Fibroblast of lung (primary cell): ENCODE measurements at regions not wholly inside any gene's neighbourhood (a gene's known extent, or its start where the extent isn't known, plus 50 kb on each side); places are given as distances from the start of the nearest gene placed in this dataset.

Source experiments
- DNase-seq, 2 donors: peaks; one replicate each; pipeline versions ENCODE4 v3.0.0 to v3.0.0-alpha.2; 2010; ENCODE audit warnings: low read depth in 2 of 2
- H2AFZ ChIP-seq: 2 replicates; pipeline ENCODE4 v1.5.1; 2012; ENCODE audit warnings: low read length, control low read depth, inconsistent platforms
- H3K27ac ChIP-seq: 2 replicates; pipeline ENCODE4 v1.5.1; 2011; ENCODE audit warnings: low read length, control low read depth; ENCODE audit not compliant: insufficient read depth
- H3K27me3 ChIP-seq: 2 replicates; pipeline ENCODE4 v1.5.1; 2011; ENCODE audit warnings: mild to moderate bottlenecking, low read length; ENCODE audit not compliant: control insufficient read depth, insufficient read depth
- H3K36me3 ChIP-seq: 2 replicates; pipeline ENCODE4 v1.5.1; 2011; ENCODE audit warnings: low read length; ENCODE audit not compliant: control insufficient read depth, insufficient read depth
- H3K4me1 ChIP-seq: 2 replicates; pipeline ENCODE4 v1.5.1; 2011; ENCODE audit warnings: low read length; ENCODE audit not compliant: control insufficient read depth, insufficient read depth; ENCODE audit errors: extremely low read depth
- H3K4me2 ChIP-seq: 2 replicates; pipeline ENCODE4 v1.5.1; 2011; ENCODE audit warnings: low read length, control low read depth; ENCODE audit not compliant: insufficient read depth; ENCODE audit errors: extremely low read depth
- H3K4me3 ChIP-seq, 4 experiments: fragments of 200-600 bp in 1 of 4; sonication (generic) in 1 of 4; replicated peaks in 1 of 4; 2 replicates each; pipeline ENCODE4 v1.5.1; 2011 to 2016; ENCODE audit warnings: low read length in 4 of 4, low read depth in 3 of 4, mild to moderate bottlenecking in 3 of 4, control low read depth in 2 of 4, inconsistent platforms in 1 of 4, mixed read lengths in 1 of 4; ENCODE audit not compliant: insufficient read depth in 1 of 4; ENCODE audit errors: control extremely low read depth in 1 of 4
- H3K79me2 ChIP-seq: 2 replicates; pipeline ENCODE4 v1.5.1; 2012; ENCODE audit warnings: mild to moderate bottlenecking, low read length, inconsistent platforms; ENCODE audit not compliant: control insufficient read depth, insufficient read depth
- H3K9ac ChIP-seq: 2 replicates; pipeline ENCODE4 v1.5.1; 2011; ENCODE audit warnings: mild to moderate bottlenecking, low read length, control low read depth; ENCODE audit not compliant: insufficient read depth
- H3K9me3 ChIP-seq: 2 replicates; pipeline ENCODE4 v1.5.1; 2012; ENCODE audit warnings: low read depth, low read length; ENCODE audit not compliant: control insufficient read depth, insufficient read depth
- H4K20me1 ChIP-seq: 2 replicates; pipeline ENCODE4 v1.5.1; 2011; ENCODE audit warnings: low read length; ENCODE audit not compliant: control insufficient read depth, insufficient read depth; ENCODE audit errors: extremely low read depth
- EZH2 ChIP-seq: IDR thresholded peaks from 2 replicates; pipeline ENCODE4 v1.5.1; 2012; ENCODE audit warnings: low read length, control low read depth, mild to moderate bottlenecking; ENCODE audit errors: missing control alignments
- TF ChIP-seq, protein P1 (sequence below), 2 donors: IDR thresholded peaks in 1 of 2; conservative IDR thresholded peaks in 1 of 2; 1 replicate in 1 of 2; 2 replicates in 1 of 2; pipeline ENCODE4 v1.5.1; 2011 to 2012; ENCODE audit warnings: low read length in 2 of 2, control low read depth in 1 of 2, inconsistent platforms in 1 of 2, low read depth in 1 of 2, mild to moderate bottlenecking in 1 of 2

DNA sequence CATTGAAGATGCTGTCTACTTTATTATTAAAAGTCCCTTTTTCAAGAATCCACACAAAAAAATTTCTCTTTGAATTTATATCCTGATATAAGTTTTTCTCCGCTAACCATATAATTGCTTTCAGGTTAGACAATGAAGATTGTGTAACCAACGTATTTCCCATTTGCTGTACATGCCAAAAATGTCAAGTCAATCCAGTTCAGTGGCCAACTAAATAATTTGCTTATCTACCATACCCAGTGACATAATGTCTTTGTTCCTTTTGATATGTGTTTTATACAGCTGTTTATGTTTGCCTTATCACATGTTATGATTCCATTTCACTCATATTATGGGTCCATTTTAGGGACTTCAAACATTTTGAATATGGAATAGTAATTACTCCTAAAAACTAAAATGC lies 349.9 kb downstream of the EFNA5 start:
- H3K79me2 ChIP-seq: no peaks in the 10 kb centered on the region
- no peak overlapping the region for H3K4me2 ChIP-seq
- H2AFZ ChIP-seq: no peak overlapping the region
- no peak overlapping the region for H3K27ac ChIP-seq
- H3K4me1 ChIP-seq: no peaks in the 10 kb centered on the region
- H3K9me3 ChIP-seq: no peaks in the 10 kb centered on the region
- DNase-seq: no peak
- no peaks in the 10 kb centered on the region for H4K20me1 ChIP-seq
- H3K9ac ChIP-seq: no peak overlapping the region
- TF ChIP-seq, protein P1, sequence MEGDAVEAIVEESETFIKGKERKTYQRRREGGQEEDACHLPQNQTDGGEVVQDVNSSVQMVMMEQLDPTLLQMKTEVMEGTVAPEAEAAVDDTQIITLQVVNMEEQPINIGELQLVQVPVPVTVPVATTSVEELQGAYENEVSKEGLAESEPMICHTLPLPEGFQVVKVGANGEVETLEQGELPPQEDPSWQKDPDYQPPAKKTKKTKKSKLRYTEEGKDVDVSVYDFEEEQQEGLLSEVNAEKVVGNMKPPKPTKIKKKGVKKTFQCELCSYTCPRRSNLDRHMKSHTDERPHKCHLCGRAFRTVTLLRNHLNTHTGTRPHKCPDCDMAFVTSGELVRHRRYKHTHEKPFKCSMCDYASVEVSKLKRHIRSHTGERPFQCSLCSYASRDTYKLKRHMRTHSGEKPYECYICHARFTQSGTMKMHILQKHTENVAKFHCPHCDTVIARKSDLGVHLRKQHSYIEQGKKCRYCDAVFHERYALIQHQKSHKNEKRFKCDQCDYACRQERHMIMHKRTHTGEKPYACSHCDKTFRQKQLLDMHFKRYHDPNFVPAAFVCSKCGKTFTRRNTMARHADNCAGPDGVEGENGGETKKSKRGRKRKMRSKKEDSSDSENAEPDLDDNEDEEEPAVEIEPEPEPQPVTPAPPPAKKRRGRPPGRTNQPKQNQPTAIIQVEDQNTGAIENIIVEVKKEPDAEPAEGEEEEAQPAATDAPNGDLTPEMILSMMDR (conservative IDR thresholded peaks at IDR 0.05 in 1 of 2, IDR thresholded peaks at IDR 0.05 in 1 of 2; ENCODE audit: low read depth in 1 of 2, low read length in 2 of 2): no peak
- no peak for TF ChIP-seq EZH2
- no peak overlapping the region for H3K4me3 ChIP-seq
- H3K36me3 ChIP-seq: no peaks in the 10 kb centered on the region
- no peaks in the 10 kb centered on the region for H3K27me3 ChIP-seq

DNA sequence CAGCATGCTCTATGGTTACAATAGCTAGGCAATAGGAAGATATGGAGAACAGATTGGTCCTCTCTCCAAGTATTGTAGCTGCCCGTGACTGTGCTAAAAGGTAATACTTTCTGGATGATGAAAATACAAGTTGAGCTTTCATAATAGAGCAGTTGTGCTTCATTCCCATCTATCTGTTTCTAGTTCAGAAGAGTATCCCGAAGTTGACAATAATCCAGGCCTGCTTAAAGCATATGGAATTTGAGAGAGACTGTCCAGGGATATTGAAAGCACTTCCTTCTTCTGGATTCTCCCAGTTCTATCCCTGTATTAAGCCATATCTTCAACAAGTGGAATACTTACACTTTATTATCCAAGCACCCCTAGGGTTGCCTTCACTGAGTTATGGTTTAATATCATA lies 350.4 kb downstream of the EFNA5 start:
- TF ChIP-seq EZH2: no peak
- TF ChIP-seq, protein P1 (conservative IDR thresholded peaks at IDR 0.05 in 1 of 2, IDR thresholded peaks at IDR 0.05 in 1 of 2; ENCODE audit: low read depth in 1 of 2, low read length in 2 of 2): no peak
- no peak for DNase-seq
- no peak overlapping the region for H3K27ac ChIP-seq

DNA sequence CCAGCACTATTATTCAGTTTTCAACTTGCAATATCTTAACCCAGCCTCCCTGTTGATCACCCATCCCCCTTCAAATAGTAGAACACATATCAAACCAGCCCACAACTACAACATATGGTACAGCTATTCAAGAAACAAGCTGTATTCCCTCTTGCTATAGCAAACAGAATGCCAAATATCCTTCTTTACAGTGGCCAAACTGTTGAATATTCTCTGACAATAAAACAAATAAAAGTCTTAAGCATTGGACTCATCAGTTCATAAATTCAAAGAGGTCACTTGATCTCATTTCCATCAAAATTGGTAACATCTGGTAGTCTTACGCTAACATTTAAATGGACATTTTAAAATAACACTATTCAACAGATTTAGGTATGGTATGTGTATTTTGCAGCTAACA lies 350.8 kb downstream of the EFNA5 start:
- DNase-seq: peak in 1 of 2 donors; percentile 60
- H4K20me1 ChIP-seq: no peaks in the 10 kb centered on the region
- no peak overlapping the region for H3K27ac ChIP-seq
- no peaks in the 10 kb centered on the region for H3K9me3 ChIP-seq
- H2AFZ ChIP-seq: no peak overlapping the region
- no peak overlapping the region for H3K4me2 ChIP-seq
- no peaks in the 10 kb centered on the region for H3K27me3 ChIP-seq
- no peak overlapping the region for H3K4me3 ChIP-seq
- H3K79me2 ChIP-seq: no peaks in the 10 kb centered on the region
- TF ChIP-seq, protein P1 (conservative IDR thresholded peaks at IDR 0.05 in 1 of 2, IDR thresholded peaks at IDR 0.05 in 1 of 2; ENCODE audit: low read depth in 1 of 2, low read length in 2 of 2): no peak
- TF ChIP-seq EZH2: no peak
- H3K9ac ChIP-seq: no peak overlapping the region
- H3K4me1 ChIP-seq: no peaks in the 10 kb centered on the region
- no peaks in the 10 kb centered on the region for H3K36me3 ChIP-seq

More for the DNA sequence above, 350.4 kb downstream of the EFNA5 start:
- Histone ChIP-seq H3K36me3 (no peaks in the 10 kb centered on the region), H3K9me3 (no peaks in the 10 kb centered on the region), H3K79me2 (no peaks in the 10 kb centered on the region), H3K9ac (no peak overlapping the region), H3K4me2 (no peak overlapping the region), H3K4me3 (no peak overlapping the region), H3K27me3 (no peaks in the 10 kb centered on the region), H2AFZ (no peak overlapping the region), H3K4me1 (no peaks in the 10 kb centered on the region), H4K20me1 (no peaks in the 10 kb centered on the region)
